HCT116 (cell line): ENCODE measurements at regions not wholly inside any gene's neighbourhood (a gene's known extent, or its start where the extent isn't known, plus 50 kb on each side); places are given as distances from the start of the nearest gene placed in this dataset.

Experiments
- ATAC-seq: fragments of 200-7000 bp; cut with Tn5 transposase; 2 replicates; pipeline ENCODE4 v1.9.1; 2020; ENCODE audit warnings: mild to moderate bottlenecking, moderate library complexity
- BruUV-seq: library from RNA; stranded (reverse); fragments of 400-500 nt; replicated peaks from 2 replicates; lab custom pipeline; 2021; lab: Mats Ljungman, UMichigan
- CTCF ChIA-PET: fragments of 300-600 bp; sonication (Branson Sonifier 250); formaldehyde crosslinking; loops from one replicate; lab custom pipeline; 2021; ENCODE audit warnings: antibody characterized with exemption; lab: Charles Lee
- POLR2A ChIA-PET: fragments of 300-600, 350-600 bp; sonication (Branson Sonifier 250); formaldehyde crosslinking; loops from one replicate; lab custom pipeline; 2021; ENCODE audit warnings: antibody characterized with exemption; lab: Charles Lee
- RAD21 ChIA-PET, 2 experiments: fragments of 300-600 bp; sonication (Branson Sonifier 250); formaldehyde crosslinking; loops; one replicate each; lab custom pipeline; 2023; ENCODE audit warnings: low total read pairs in 2 of 2; ENCODE audit not compliant: uncharacterized antibody in 2 of 2, unreplicated experiment in 2 of 2, low non-redundant PET in 1 of 2; lab: Charles Lee
- DNase-seq: peaks from one replicate; pipeline ENCODE4 v3.0.0-alpha.2; 2010; ENCODE audit warnings: low read depth, low spot score
- H2AFZ ChIP-seq: fragments of 200-600 bp; shearing (Covaris generic), sonication (generic); 2 replicates; pipeline ENCODE4 v1.6.1; 2017; ENCODE audit warnings: low read depth, mixed run types, mixed read lengths, antibody characterized with exemption, low read length; ENCODE audit not compliant: poor library complexity, severe bottlenecking
- H3K27ac ChIP-seq: 2 replicates; pipeline ENCODE4 v1.5.1; 2012; ENCODE audit warnings: low read depth, low read length
- H3K27me3 ChIP-seq: fragments of 200-600 bp; sonication (generic); 2 replicates; pipeline ENCODE4 v1.6.1; 2016; ENCODE audit warnings: mixed run types, low read length, mixed read lengths; ENCODE audit not compliant: insufficient read depth
- H3K36me3 ChIP-seq, 2 experiments: fragments of 200-500 bp in 1 of 2; fragments of 200-600 bp in 1 of 2; sonication (Bioruptor generic) in 1 of 2; sonication (generic) in 1 of 2; 2 replicates each; pipeline versions ENCODE4 v1.5.1 to v1.6.1; 2014 to 2016; ENCODE audit warnings: low read length in 2 of 2, inconsistent platforms in 1 of 2, mixed read lengths in 1 of 2, mixed run types in 1 of 2; ENCODE audit not compliant: insufficient read depth in 2 of 2, control insufficient read depth in 1 of 2
- H3K4me1 ChIP-seq, 2 experiments: fragments of 200-600 bp in 1 of 2; sonication (generic) in 1 of 2; 2 replicates each; pipeline versions ENCODE4 v1.5.1 to v1.6.1; 2012 to 2017; ENCODE audit warnings: low read length in 2 of 2, inconsistent platforms in 1 of 2, mild to moderate bottlenecking in 1 of 2, mixed read lengths in 1 of 2, mixed run types in 1 of 2, moderate library complexity in 1 of 2; ENCODE audit not compliant: insufficient read depth in 2 of 2, control insufficient read depth in 1 of 2
- H3K4me2 ChIP-seq: fragments of 200-600 bp; sonication (generic); 2 replicates; pipeline ENCODE4 v1.6.1; 2017; ENCODE audit warnings: mixed run types, low read length, mixed read lengths
- H3K4me3 ChIP-seq, 2 experiments: fragments of 200-600 bp in 1 of 2; sonication (generic) in 1 of 2; replicated peaks in 1 of 2; 2 replicates each; pipeline ENCODE4 v1.5.1; 2011 to 2016; ENCODE audit warnings: low read length in 2 of 2, control low read depth in 1 of 2, low read depth in 1 of 2, mild to moderate bottlenecking in 1 of 2, mixed read lengths in 1 of 2, mixed run types in 1 of 2
- H3K79me2 ChIP-seq: fragments of 200-600 bp; sonication (generic); 2 replicates; pipeline ENCODE4 v1.6.1; 2017; ENCODE audit warnings: mild to moderate bottlenecking, mixed run types, low read length, moderate library complexity, mixed read lengths; ENCODE audit not compliant: insufficient read depth
- H3K9ac ChIP-seq: fragments of 200-600 bp; sonication (generic); 2 replicates; pipeline ENCODE4 v1.6.1; 2016; ENCODE audit warnings: low read length, mixed read lengths
- H3K9me2 ChIP-seq: fragments of 200-600 bp; sonication (generic), shearing (Covaris generic); 2 replicates; pipeline ENCODE4 v1.6.1; 2017; ENCODE audit warnings: mixed run types, mild to moderate bottlenecking, moderate library complexity; ENCODE audit not compliant: insufficient read depth
- H3K9me3 ChIP-seq, 2 experiments: fragments of 200-500 bp in 1 of 2; fragments of 200-600 bp in 1 of 2; sonication (Bioruptor generic) in 1 of 2; sonication (generic) in 1 of 2; 2 replicates each; pipeline ENCODE4 v1.6.1; 2014 to 2017; ENCODE audit warnings: low read length in 2 of 2, mixed read lengths in 2 of 2, inconsistent platforms in 1 of 2, low read depth in 1 of 2, mild to moderate bottlenecking in 1 of 2, mixed run types in 1 of 2, moderate library complexity in 1 of 2; ENCODE audit not compliant: control insufficient read depth in 1 of 2, insufficient read depth in 1 of 2
- H4K20me1 ChIP-seq: fragments of 200-600 bp; sonication (generic), shearing (Covaris generic); 2 replicates; pipeline ENCODE4 v1.6.1; 2017; ENCODE audit warnings: mixed run types, mild to moderate bottlenecking, moderate library complexity; ENCODE audit not compliant: insufficient read depth
- CBX3 ChIP-seq: IDR thresholded peaks from 2 replicates; pipeline ENCODE4 v1.6.1; 2012; ENCODE audit warnings: low read depth
- EGR1 ChIP-seq: IDR thresholded peaks from 2 replicates; pipeline ENCODE4 v1.6.1; 2012; ENCODE audit warnings: low read depth
- ELF1 ChIP-seq: IDR thresholded peaks from 2 replicates; pipeline ENCODE4 v1.6.1; 2012; ENCODE audit warnings: low read depth, borderline replicate concordance
- EZH2 ChIP-seq: fragments of 200-600 bp; sonication (generic); IDR thresholded peaks from 2 replicates; pipeline ENCODE4 v1.6.1; 2017; ENCODE audit warnings: antibody characterized with exemption, mixed run types
- FOSL1 ChIP-seq: IDR thresholded peaks from 2 replicates; pipeline ENCODE4 v1.6.1; 2012; ENCODE audit warnings: low read depth
- JUND ChIP-seq: IDR thresholded peaks from 2 replicates; pipeline ENCODE4 v1.6.1; 2012
- POLR2A ChIP-seq: IDR thresholded peaks from 2 replicates; pipeline ENCODE4 v1.7.0; 2011; ENCODE audit warnings: borderline replicate concordance; ENCODE audit not compliant: insufficient read depth, insufficient read length; ENCODE audit errors: extremely low read depth
- POLR2AphosphoS5 ChIP-seq: IDR thresholded peaks from 2 replicates; pipeline ENCODE4 v1.6.1; 2011; ENCODE audit warnings: mild to moderate bottlenecking, low read depth, low read length, moderate library complexity
- RAD21 ChIP-seq: IDR thresholded peaks from 2 replicates; pipeline ENCODE4 v1.6.1; 2012; ENCODE audit warnings: low read depth, mild to moderate bottlenecking
- SIN3A ChIP-seq: IDR thresholded peaks from 2 replicates; pipeline ENCODE4 v1.6.1; 2012; ENCODE audit warnings: low read depth
- SP1 ChIP-seq: IDR thresholded peaks from 2 replicates; pipeline ENCODE4 v1.6.1; 2012; ENCODE audit warnings: low read depth
- TCF7L2 ChIP-seq: IDR thresholded peaks from 2 replicates; pipeline ENCODE4 v1.7.0; 2011; ENCODE audit warnings: borderline replicate concordance, inconsistent platforms; ENCODE audit not compliant: insufficient read depth, insufficient read length; ENCODE audit errors: extremely low read depth
- YY1 ChIP-seq: IDR thresholded peaks from 2 replicates; pipeline ENCODE4 v1.6.1; 2011; ENCODE audit warnings: low read length, low read depth, moderate library complexity, mild to moderate bottlenecking; ENCODE audit not compliant: insufficient replicate concordance; ENCODE audit errors: extremely low read depth
- ZFX ChIP-seq: fragments of 450-650 bp; IDR thresholded peaks from 2 replicates; pipeline ENCODE4 v1.6.1; 2017
- ZNF274 ChIP-seq: fragments of 200-500 bp; sonication (Bioruptor generic); IDR thresholded peaks from 2 replicates; pipeline ENCODE4 v1.6.1; 2014; ENCODE audit warnings: mild to moderate bottlenecking, low read depth, low read length, inconsistent platforms
- intact Hi-C: fragments of 100-400 bp; cut with micrococcal nuclease; formaldehyde crosslinking; loops from 2 replicates; pipeline ENCODE4 v1.10.0; 2022
- TF ChIP-seq, protein P1 (sequence below), 3 experiments: fragments of 200-600 bp in 1 of 3; sonication (generic) in 1 of 3; IDR thresholded peaks in 2 of 3; conservative IDR thresholded peaks in 1 of 3; 2 replicates each; pipeline ENCODE4 v1.5.1; 2012 to 2017; ENCODE audit warnings: low read depth in 2 of 3, low read length in 2 of 3, antibody characterized with exemption in 1 of 3, borderline replicate concordance in 1 of 3, control low read depth in 1 of 3, mild to moderate bottlenecking in 1 of 3, mixed read lengths in 1 of 3, mixed run types in 1 of 3, moderate library complexity in 1 of 3; ENCODE audit not compliant: insufficient read depth in 1 of 3

DNA sequence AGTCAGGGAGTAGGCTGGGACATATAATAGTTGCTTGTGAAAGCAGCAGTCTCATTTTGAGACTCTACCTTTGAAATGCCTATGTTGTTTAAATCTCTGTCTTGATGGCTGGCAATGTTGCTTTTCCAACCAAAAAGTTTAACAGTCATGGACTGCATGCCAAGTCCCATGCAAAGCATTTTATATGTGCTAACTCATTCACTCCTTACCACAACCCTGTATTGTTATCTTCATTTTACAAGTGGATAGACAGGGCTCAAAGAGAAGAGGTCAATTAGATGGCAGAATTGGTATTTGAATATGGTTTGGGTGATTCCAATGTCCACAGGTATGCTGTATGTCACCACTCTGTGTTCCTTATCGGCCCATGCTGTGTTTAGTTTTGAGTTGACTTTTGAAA, 331.4 kb upstream of the USP24 start:
- BruUV-seq: no TSS peak
- DNase-seq: no peak
- Histone ChIP-seq H3K9me3 (no peaks in the 10 kb centered on the region), H3K9me2 (no peaks in the 10 kb centered on the region), H3K9ac (no peak overlapping the region), H3K27me3 (no peaks in the 10 kb centered on the region), H3K4me3 (no peak overlapping the region), H3K27ac (no peak overlapping the region), H3K4me2 (no peak overlapping the region), H4K20me1 (no peaks in the 10 kb centered on the region), H2AFZ (no peak overlapping the region), H3K36me3 (no peaks in the 10 kb centered on the region), H3K4me1 (no peaks in the 10 kb centered on the region), H3K79me2 (no peaks in the 10 kb centered on the region)
- intact Hi-C loops: no loop called here
- ChIA-PET RAD21 (no interaction called here), CTCF (no interaction called here), POLR2A (no interaction called here)
- TF ChIP-seq ZNF274 (no peak), YY1 (no peak), CBX3 (no peak), TCF7L2 (no peak), ELF1 (no peak), SP1 (no peak), JUND (no peak), EGR1 (no peak), POLR2AphosphoS5 (no peak), POLR2A (no peak), SIN3A (no peak), ZFX (no peak), RAD21 (no peak), EZH2 (no peak), FOSL1 (no peak)
- TF ChIP-seq, protein P1, sequence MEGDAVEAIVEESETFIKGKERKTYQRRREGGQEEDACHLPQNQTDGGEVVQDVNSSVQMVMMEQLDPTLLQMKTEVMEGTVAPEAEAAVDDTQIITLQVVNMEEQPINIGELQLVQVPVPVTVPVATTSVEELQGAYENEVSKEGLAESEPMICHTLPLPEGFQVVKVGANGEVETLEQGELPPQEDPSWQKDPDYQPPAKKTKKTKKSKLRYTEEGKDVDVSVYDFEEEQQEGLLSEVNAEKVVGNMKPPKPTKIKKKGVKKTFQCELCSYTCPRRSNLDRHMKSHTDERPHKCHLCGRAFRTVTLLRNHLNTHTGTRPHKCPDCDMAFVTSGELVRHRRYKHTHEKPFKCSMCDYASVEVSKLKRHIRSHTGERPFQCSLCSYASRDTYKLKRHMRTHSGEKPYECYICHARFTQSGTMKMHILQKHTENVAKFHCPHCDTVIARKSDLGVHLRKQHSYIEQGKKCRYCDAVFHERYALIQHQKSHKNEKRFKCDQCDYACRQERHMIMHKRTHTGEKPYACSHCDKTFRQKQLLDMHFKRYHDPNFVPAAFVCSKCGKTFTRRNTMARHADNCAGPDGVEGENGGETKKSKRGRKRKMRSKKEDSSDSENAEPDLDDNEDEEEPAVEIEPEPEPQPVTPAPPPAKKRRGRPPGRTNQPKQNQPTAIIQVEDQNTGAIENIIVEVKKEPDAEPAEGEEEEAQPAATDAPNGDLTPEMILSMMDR (IDR thresholded peaks at IDR 0.05 in 2 of 3, conservative IDR thresholded peaks at IDR 0.05 in 1 of 3; ENCODE audit: borderline replicate concordance in 1 of 3, insufficient read depth in 1 of 3, low read depth in 2 of 3, low read length in 2 of 3): no peak
- no peak for ATAC-seq
